Loucy (cell line): ENCODE measurements at regions not wholly inside any gene's neighbourhood (a gene's known extent, or its start where the extent isn't known, plus 50 kb on each side); places are given as distances from the start of the nearest gene placed in this dataset.

ENCODE experiments used
- CTCF ChIP-seq: fragments of 200-600 bp; sonication (generic); conservative IDR thresholded peaks from 2 replicates; pipeline ENCODE4 v1.5.1; 2014; ENCODE audit warnings: mild to moderate bottlenecking, antibody characterized with exemption, low read length
- EZH2phosphoT487 ChIP-seq: fragments of 200-600 bp; IDR thresholded peaks from 2 replicates; pipeline ENCODE4 v1.6.1; 2018; ENCODE audit warnings: antibody characterized with exemption, mild to moderate bottlenecking, moderate library complexity, borderline replicate concordance

GRCh38 chr2:221807706-221808105 lies 235.6 kb upstream of the EPHA4 start:
- TF ChIP-seq CTCF (no peak), EZH2phosphoT487 (no peak)
